ENCODE measurements at regions not wholly inside any gene's neighbourhood (a gene's known extent, or its start where the extent isn't known, plus 50 kb on each side); places are given as distances from the start of the nearest gene placed in this dataset.

- TF ChIP-seq CTCF (IDR thresholded peaks at IDR 0.05), result no peak
- TF ChIP-seq POLR2A (IDR thresholded peaks at IDR 0.05), result no peak
These were observed 186.3 kb upstream of the PLD5 start for GRCh38 chr1:242710847-242711246.

All from Peyer's patch (tissue), 4 donors.